ENCODE measurements at regions not wholly inside any gene's neighbourhood (a gene's known extent, or its start where the extent isn't known, plus 50 kb on each side); places are given as distances from the start of the nearest gene placed in this dataset.
"Not testable (repeated sequence)": the region's sequence is repeated elsewhere in the genome, so short reads cannot be mapped to it uniquely, and the experiment has no call there.

GRCh38 chr2:103383541-103383940 is 621.7 kb downstream of the TMEM182 start:
- no peak for DNase-seq (ENCODE audit: low read depth)

GRCh38 chr2:103386872-103387271 is 625.0 kb downstream of the TMEM182 start:
- DNase-seq (ENCODE audit: low read depth): no peak

- DNase-seq (ENCODE audit: low read depth): no peak
Observed at GRCh38 chr2:103387888-103388287, 626.1 kb downstream of the TMEM182 start.

- no peak for DNase-seq (ENCODE audit: low read depth)
Observed at GRCh38 chr2:103396152-103396551, 634.3 kb downstream of the TMEM182 start.

- DNase-seq (ENCODE audit: low read depth): no peak
Observed at GRCh38 chr2:103401621-103402020, 639.8 kb downstream of the TMEM182 start.

- no peak for DNase-seq (ENCODE audit: low read depth)
Observed at GRCh38 chr2:103402336-103402735, 640.5 kb downstream of the TMEM182 start.

GRCh38 chr2:103402944-103403343 is 641.1 kb downstream of the TMEM182 start:
- DNase-seq (ENCODE audit: low read depth): no peak

- not testable (repeated sequence) for DNase-seq (ENCODE audit: low read depth)
Observed at GRCh38 chr2:103403388-103403787, 641.6 kb downstream of the TMEM182 start.

- no peak for DNase-seq (ENCODE audit: low read depth)
Observed at GRCh38 chr2:103410221-103410620, 648.4 kb downstream of the TMEM182 start.

- no peak for DNase-seq (ENCODE audit: low read depth)
Observed at GRCh38 chr2:103419506-103419905, 657.7 kb downstream of the TMEM182 start.

- no peak for DNase-seq (ENCODE audit: low read depth)
Observed at GRCh38 chr2:103423100-103423499, 661.3 kb downstream of the TMEM182 start.

- DNase-seq (ENCODE audit: low read depth): no peak
Observed at GRCh38 chr2:103427567-103427966, 665.7 kb downstream of the TMEM182 start.

GRCh38 chr2:103430191-103430590 is 668.4 kb downstream of the TMEM182 start:
- DNase-seq (ENCODE audit: low read depth): no peak

- peak; percentile 14 for DNase-seq (ENCODE audit: low read depth)
Observed at GRCh38 chr2:103435010-103435409, 673.2 kb downstream of the TMEM182 start.

GRCh38 chr2:103437161-103437560 is 675.3 kb downstream of the TMEM182 start:
- no peak for DNase-seq (ENCODE audit: low read depth)

GRCh38 chr2:103445347-103445746 is 683.5 kb downstream of the TMEM182 start:
- no peak for DNase-seq (ENCODE audit: low read depth)

- no peak for DNase-seq (ENCODE audit: low read depth)
Observed at GRCh38 chr2:103448495-103448894, 686.7 kb downstream of the TMEM182 start.

- no peak for DNase-seq (ENCODE audit: low read depth)
Observed at GRCh38 chr2:103451283-103451682, 689.5 kb downstream of the TMEM182 start.

- no peak for DNase-seq (ENCODE audit: low read depth)
Observed at GRCh38 chr2:103459283-103459682, 697.5 kb downstream of the TMEM182 start.

GRCh38 chr2:103462101-103462500 is 700.3 kb downstream of the TMEM182 start:
- DNase-seq (ENCODE audit: low read depth): no peak

GRCh38 chr2:103462712-103463111 is 700.9 kb downstream of the TMEM182 start:
- DNase-seq (ENCODE audit: low read depth): no peak

- DNase-seq (ENCODE audit: low read depth): no peak
Observed at GRCh38 chr2:103464831-103465230, 703.0 kb downstream of the TMEM182 start.

GRCh38 chr2:103469800-103470199 is 708.0 kb downstream of the TMEM182 start:
- no peak for DNase-seq (ENCODE audit: low read depth)

GRCh38 chr2:103484906-103485305 is 723.1 kb downstream of the TMEM182 start:
- no peak for DNase-seq (ENCODE audit: low read depth)

- no peak for DNase-seq (ENCODE audit: low read depth)
Observed at GRCh38 chr2:103496850-103497249, 735.0 kb downstream of the TMEM182 start.
